ENCODE measurements at regions not wholly inside any gene's neighbourhood (a gene's known extent, or its start where the extent isn't known, plus 50 kb on each side); places are given as distances from the start of the nearest gene placed in this dataset.

DNA sequence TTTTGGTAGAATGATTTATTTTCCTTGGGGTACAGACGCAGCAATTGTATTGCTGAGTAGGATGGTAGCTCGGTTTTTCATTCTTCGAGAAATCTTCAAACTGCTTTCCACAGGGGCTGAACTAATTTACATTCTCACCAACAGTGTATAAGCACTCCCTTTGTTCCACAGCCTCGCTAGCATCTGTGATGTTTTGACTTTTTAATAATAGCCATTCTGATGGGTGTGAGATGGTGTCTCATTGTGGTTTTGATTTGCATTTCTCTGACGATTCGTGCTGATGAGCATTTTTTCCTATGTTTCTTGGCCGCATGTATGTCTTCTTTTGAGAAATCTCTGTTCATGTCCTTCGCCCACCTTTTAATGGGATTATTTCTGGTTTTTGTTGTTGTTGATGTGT is 54.8 kb upstream of the UQCRFS1 start:
- no peaks in the 10 kb centered on the region for H4K20me1 ChIP-seq (ENCODE audit: insufficient read depth)
- H3F3A ChIP-seq (ENCODE audit: insufficient read depth, low read length, poor library complexity, severe bottlenecking) = no peaks in the 10 kb centered on the region
- H3K9ac ChIP-seq (ENCODE audit: low read length) = peak overlapping the region; percentile 54
- no peaks in the 10 kb centered on the region for H3K9me3 ChIP-seq (ENCODE audit: low read length)
- no peak overlapping the region for H3K4me2 ChIP-seq (ENCODE audit: low read length)
- H2AFZ ChIP-seq (ENCODE audit: low read depth, low read length) = no peak overlapping the region
- H3K27me3 ChIP-seq (ENCODE audit: insufficient read depth, low read depth, low read length) = no peaks in the 10 kb centered on the region
- H3K27ac ChIP-seq (ENCODE audit: low read length) = peak overlapping the region; percentile 86
- no peaks in the 10 kb centered on the region for H3K36me3 ChIP-seq (ENCODE audit: insufficient read depth, low read length)
- TF ChIP-seq EZH2 (IDR thresholded peaks at IDR 0.05; ENCODE audit: borderline replicate concordance, insufficient read depth, low read length, poor library complexity, severe bottlenecking) (no peak), EP300 (conservative IDR thresholded peaks at IDR 0.05; ENCODE audit: poor library complexity, severe bottlenecking) (no peak), POLR2AphosphoS5 (IDR thresholded peaks at IDR 0.05) (peak; percentile 30)
- H3K4me3 ChIP-seq (ENCODE audit: low read length) = no peak overlapping the region
- H3K79me2 ChIP-seq (replicated peaks; ENCODE audit: insufficient read depth, low read length) = no peaks in the 10 kb centered on the region
- no peaks in the 10 kb centered on the region for H3K9me2 ChIP-seq (ENCODE audit: insufficient read depth, low read length)

- no peak overlapping the region for H2AFZ ChIP-seq (ENCODE audit: low read depth, low read length)
- H3K9me2 ChIP-seq (ENCODE audit: insufficient read depth, low read length) = no peaks in the 10 kb centered on the region
- H3K79me2 ChIP-seq (replicated peaks; ENCODE audit: insufficient read depth, low read length) = no peaks in the 10 kb centered on the region
- no peaks in the 10 kb centered on the region for H3K36me3 ChIP-seq (ENCODE audit: insufficient read depth, low read length)
- no peaks in the 10 kb centered on the region for H3K9me3 ChIP-seq (ENCODE audit: low read length)
- TF ChIP-seq EZH2 (IDR thresholded peaks at IDR 0.05; ENCODE audit: borderline replicate concordance, insufficient read depth, low read length, poor library complexity, severe bottlenecking) = no peak
- TF ChIP-seq CTCF (IDR thresholded peaks at IDR 0.05; ENCODE audit: poor library complexity, severe bottlenecking) = no peak
- no peak for TF ChIP-seq EP300 (conservative IDR thresholded peaks at IDR 0.05; ENCODE audit: poor library complexity, severe bottlenecking)
- no peak for TF ChIP-seq SMC3 (conservative IDR thresholded peaks at IDR 0.05; ENCODE audit: poor library complexity)
- no peak for TF ChIP-seq MXI1 (conservative IDR thresholded peaks at IDR 0.05; ENCODE audit: poor library complexity, severe bottlenecking)
- no peak for TF ChIP-seq RAD21 (conservative IDR thresholded peaks at IDR 0.05)
- no peak for TF ChIP-seq REST (IDR thresholded peaks at IDR 0.05; ENCODE audit: borderline replicate concordance)
- TF ChIP-seq POLR2AphosphoS5 (IDR thresholded peaks at IDR 0.05) = no peak
- no peak for TF ChIP-seq TAF1 (IDR thresholded peaks at IDR 0.05; ENCODE audit: low read depth)
- no peak overlapping the region for H3K4me2 ChIP-seq (ENCODE audit: low read length)
- no peaks in the 10 kb centered on the region for H3K27me3 ChIP-seq (ENCODE audit: insufficient read depth, low read depth, low read length)
- H3K4me3 ChIP-seq (ENCODE audit: low read length) = no peak overlapping the region
- no peaks in the 10 kb centered on the region for H4K20me1 ChIP-seq (ENCODE audit: insufficient read depth)
- H3F3A ChIP-seq (ENCODE audit: insufficient read depth, low read length, poor library complexity, severe bottlenecking) = no peaks in the 10 kb centered on the region
- H3K27ac ChIP-seq (ENCODE audit: low read length) = peak overlapping the region; percentile 86
- peak overlapping the region; percentile 54 for H3K9ac ChIP-seq (ENCODE audit: low read length)
Measured at GRCh38 chr19:29268103-29268502, 55.2 kb upstream of the UQCRFS1 start.

All from neural cell (in vitro differentiated cells).